Globus pallidus (tissue), 1 donor: ENCODE measurements at regions not wholly inside any gene's neighbourhood (a gene's known extent, or its start where the extent isn't known, plus 50 kb on each side); places are given as distances from the start of the nearest gene placed in this dataset.
"Not testable (repeated sequence)": the region's sequence is repeated elsewhere in the genome, so short reads cannot be mapped to it uniquely, and the experiment has no call there.

ENCODE experiments used
- DNase-seq: peaks from one replicate; pipeline ENCODE4 v3.0.0-alpha.2; 2015; ENCODE audit warnings: low spot score

GRCh38 chr10:4294996-4295792, 510.2 kb upstream of the KLF6 start:
- no peak for DNase-seq

GRCh38 chr10:4294271-4294670, 509.3 kb upstream of the KLF6 start:
- no peak for DNase-seq

- no peak for DNase-seq
Measured at GRCh38 chr10:4291990-4292389, 507.0 kb upstream of the KLF6 start.

GRCh38 chr10:4285121-4285520, 500.1 kb upstream of the KLF6 start:
- DNase-seq, result no peak

DNA sequence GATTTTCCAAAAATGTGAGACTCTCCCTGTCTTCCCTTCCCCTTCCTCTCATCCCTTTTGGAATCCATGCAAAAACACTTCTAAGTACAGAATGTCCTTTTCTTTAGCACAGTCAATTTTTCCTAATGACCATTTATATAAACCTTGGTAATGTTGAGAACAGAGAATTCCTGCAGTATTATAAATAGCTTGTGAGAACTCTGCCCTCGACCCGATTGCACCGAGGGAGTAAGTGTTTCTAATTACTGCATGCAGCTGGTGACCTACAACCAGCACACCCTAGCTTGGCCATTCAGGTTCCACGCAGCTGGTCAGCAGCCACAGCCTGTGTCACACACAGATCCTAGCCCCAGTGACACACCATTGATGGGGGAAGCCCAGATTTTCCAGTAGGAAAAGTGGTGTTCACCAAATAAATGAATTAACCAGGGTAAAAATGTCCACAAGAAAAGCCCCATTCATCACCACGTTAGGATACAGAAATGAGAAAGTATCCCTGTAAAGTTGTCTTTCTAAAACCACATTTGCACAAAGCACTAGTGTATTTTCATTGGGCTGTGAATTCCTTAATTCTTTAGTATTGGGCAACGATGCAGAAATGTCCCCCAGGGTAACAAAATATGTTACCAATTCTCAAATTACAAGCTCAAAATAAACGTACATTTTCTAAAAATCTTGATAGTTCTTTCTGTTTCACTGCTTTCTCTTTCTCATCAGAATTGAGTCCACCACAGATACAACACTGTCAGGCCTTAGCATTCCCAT, 499.0 kb upstream of the KLF6 start:
- no peak for DNase-seq

DNA sequence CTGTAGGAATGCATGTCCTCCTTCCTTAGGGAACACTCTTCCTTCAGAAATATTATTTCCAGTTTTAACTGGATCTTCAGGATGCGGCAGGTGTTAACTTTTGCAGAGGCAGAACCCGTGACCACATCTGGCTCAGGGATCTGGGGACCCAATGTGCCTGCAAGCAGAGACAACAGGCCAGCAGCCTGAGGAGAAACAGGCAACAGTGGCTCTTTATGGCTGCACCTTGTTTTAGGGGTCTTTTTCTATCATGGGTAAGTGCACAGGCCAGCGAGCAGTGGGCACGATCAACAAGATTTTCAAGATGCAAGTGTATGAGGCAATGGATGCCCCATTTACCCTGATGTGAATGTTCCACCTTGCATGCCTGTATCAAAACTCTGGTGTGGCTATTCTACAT, 497.5 kb upstream of the KLF6 start:
- no peak for DNase-seq

- DNase-seq, result no peak
Measured at GRCh38 chr10:4281190-4281825, 496.3 kb upstream of the KLF6 start.

DNA sequence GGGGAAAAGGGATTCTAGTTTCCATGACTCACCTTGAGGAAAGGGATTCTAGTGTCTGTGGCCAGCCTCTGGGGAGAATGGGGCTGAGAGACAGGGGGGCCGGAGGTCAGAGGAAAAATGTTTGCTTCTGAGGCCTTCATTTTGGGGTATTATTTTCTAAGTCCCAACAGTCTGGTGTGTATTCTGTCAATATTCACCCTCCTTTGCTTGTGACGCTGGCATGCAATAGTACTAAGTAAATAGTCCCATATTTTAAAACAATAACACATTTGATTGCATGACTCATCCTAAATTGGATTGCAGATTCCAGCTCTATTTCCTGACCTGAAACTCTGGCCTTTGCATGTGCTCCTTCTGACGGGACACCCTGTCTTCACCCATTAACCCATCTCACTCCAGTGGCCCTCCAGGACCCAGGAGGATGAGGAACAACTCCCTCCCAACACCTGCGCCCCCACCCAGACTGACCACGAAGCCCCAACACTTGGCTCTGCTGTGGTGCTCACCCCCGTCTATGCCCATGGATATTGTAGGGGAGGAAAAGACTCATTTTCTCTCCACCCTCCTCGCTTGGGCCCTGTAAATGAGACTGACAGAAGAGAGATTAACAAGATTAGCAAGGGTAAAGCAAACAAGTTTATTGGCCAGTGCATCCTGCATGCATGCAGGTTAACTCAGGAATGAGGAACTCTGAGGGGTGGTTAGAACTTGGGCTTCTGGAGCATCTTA, 495.6 kb upstream of the KLF6 start:
- no peak for DNase-seq

DNA sequence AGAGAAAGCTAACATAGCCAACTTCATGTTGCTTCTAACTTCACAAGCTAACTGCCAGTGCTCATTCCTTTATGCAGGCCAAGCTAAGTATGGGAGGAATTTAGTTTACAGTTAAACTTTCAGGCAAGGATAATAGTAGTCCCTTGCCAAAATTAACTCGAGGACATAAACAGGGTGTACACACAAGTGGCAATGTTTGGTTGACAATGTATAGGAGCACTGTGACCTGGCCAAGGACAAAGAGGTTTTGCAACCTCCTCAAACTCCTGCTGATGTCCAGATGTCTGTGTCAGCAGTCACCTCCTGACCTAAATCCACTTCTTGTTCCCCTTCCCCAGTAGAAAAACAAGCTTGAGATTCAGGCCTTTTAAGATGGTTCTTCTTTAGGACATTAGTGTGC, 494.6 kb upstream of the KLF6 start:
- DNase-seq, result no peak

DNA sequence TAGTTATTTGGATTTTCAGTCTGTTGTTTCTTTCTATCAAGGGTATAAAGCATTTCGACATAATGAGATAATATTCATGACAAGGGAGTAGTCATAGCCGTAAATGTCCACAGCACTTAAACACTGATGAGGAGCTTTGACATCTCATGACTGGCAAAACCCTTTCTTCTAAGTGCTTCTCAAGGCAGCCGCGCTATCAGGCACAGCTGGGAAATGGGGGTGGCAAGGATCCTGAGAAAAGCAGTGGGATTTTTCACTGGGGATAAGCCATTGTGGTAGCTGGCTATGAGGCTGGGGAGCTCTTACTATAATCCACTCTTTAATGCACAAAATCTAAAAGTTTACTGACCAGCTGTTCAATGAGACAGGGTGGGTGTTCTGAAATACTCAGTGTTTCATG, 493.2 kb upstream of the KLF6 start:
- no peak for DNase-seq

DNA sequence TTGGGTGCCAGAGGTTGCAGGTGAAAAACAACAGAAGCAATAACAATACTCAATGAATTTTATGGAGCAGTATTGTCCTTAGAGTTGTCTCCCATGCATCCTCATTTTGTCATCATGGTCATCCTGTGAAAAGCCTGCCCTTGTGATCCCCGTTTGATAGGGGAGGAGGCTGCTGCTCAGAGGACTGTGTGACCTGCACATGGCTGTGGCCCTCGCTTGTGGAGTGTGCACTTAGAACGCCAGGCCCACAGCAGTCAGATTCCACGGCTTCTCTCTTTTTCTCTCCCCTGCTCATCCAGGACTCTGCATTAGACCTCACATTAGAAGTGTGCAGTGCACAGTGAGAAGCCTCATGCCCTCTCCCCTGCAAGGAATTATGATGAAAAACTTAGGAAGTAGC, 491.1 kb upstream of the KLF6 start:
- no peak for DNase-seq

DNA sequence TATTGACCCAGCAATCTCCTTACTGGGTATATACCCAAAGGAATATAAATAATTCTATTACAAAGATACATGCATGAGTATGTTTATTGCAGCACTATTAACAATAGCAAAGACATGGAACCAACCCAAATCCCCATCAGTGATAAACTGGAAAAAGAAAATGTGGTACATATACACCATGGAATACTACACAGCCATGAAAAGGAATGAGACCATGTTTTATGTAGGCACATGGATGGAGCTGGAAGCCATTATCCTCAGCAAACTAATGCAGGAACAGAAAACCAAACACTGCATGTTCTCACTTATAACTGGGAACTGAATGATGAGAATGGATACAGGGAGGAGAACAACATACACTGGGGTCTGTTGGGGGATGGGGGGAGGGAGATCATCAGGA, 489.7 kb upstream of the KLF6 start:
- DNase-seq, result not testable (repeated sequence)

GRCh38 chr10:4271193-4271592, 486.2 kb upstream of the KLF6 start:
- no peak for DNase-seq

DNA sequence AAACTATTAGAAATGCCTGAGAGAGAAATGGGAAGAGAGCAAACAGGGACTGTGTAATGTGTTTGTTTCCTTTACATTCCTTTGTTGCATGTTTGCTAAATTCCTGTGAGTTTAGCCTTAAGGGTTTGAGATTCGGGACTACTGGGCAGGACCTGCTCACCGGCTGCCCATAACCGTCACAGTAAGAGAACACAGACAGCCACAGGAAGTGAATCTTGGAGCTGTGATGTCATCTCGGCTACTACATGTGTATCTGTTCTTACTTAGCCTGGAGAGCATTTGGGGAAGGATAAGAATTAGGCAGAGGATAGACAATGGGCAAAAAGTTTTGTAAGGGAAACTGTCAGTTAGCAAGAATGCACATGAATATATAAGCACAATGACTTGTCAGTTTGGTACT, 485.1 kb upstream of the KLF6 start:
- DNase-seq, result peak; percentile 37

- not testable (repeated sequence) for DNase-seq
Measured at GRCh38 chr10:4268490-4268889, 483.5 kb upstream of the KLF6 start.

GRCh38 chr10:4267086-4267773, 482.2 kb upstream of the KLF6 start:
- no peak for DNase-seq

DNA sequence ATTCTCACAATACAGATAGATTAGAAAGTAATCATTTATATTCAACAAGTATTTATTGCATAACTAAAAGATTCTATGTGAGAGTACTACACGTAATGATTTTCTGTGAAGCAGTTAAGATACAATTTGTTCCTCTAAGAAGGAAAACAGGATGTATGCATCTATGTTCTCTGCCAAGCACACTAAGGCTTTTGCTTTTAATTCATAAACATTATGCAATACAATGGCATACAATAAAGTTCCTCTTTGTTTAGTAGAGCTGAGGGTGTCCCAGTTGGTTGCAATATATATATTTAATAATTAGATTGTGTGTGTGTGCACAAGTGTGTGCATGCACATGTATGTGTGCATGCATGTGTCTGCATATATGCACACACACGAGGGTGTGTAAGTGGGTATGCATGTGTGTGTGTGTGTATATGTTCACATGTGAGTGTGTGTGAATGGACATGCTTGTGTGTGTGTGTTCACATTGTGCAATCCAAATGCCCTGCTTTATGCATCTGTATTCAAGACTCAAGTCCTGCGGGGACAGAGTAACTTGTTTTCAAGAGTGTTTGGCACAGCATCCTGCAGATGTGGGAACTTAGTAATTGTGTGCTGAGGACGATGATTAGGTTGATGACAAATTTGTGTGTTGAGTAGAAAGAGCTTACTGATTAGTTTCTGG, 481.5 kb upstream of the KLF6 start:
- DNase-seq, result no peak

- DNase-seq, result no peak
Measured at GRCh38 chr10:4265964-4266363, 481.0 kb upstream of the KLF6 start.

DNA sequence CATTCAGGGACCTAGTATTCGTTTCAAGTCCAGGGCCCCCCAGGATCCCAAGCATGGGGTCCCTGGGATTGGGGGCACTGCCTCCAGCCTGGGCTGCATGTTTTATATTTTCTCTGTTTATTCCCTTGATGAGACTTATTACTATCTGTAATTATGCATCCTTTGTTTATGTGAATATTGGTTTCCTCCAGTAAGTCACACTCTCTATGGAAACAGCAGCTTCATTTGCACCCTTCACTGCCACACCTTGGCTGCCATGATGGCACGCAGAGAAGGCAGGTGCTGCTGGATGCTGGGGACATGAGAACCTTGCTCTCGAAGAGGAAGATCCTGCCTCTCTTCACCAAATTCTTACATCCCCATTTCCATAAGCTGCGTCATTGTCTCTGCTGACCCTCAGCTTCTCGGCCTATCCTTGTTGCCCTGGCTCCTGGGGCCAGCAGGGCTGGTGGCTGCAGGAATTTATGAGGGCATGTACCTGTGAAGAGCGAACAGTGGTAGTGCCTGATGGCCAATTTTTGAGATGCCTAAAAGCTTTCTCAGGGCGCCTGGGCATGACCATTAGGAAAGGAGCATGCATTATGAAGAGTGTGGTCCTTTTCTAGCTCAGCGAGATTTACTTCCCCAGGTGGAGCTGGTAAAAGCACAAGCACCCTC, 479.3 kb upstream of the KLF6 start:
- no peak for DNase-seq

DNA sequence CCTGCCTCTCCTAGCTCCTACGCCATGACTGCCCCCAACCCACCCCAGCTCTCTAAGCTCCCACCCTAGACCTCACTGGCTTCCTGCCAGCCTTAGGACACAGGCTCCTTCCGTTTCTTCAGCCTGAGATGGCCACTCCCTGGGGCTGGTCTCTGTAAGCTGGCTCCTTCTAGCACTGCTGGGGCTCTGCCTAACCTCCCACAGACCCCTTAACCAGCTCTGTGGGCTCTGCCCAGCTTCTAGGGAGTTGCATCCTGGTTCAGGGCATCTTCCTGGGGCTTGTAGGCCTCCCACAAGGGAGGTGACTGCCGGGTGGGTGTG, 478.6 kb upstream of the KLF6 start:
- no peak for DNase-seq
